Breast epithelium (tissue), 4 donors: ENCODE measurements at regions not wholly inside any gene's neighbourhood (a gene's known extent, or its start where the extent isn't known, plus 50 kb on each side); places are given as distances from the start of the nearest gene placed in this dataset.

Source experiments
- DNase-seq, 2 donors: peaks; one replicate each; pipeline ENCODE4 v3.0.0-alpha.2; 2019; ENCODE audit warnings: low spot score in 2 of 2
- H3K27ac ChIP-seq, 2 donors: fragments of 200-600 bp; sonication (generic) in 1 of 2; one replicate each; pipeline ENCODE4 v1.5.1; 2016 to 2019; ENCODE audit warnings: mild to moderate bottlenecking in 1 of 2
- H3K27me3 ChIP-seq, 2 donors: fragments of 200-600 bp; sonication (generic) in 1 of 2; one replicate each; pipeline versions ENCODE4 v1.5.1 to v1.6.0; 2017 to 2019; ENCODE audit warnings: control low read depth in 1 of 2, mild to moderate bottlenecking in 1 of 2
- H3K36me3 ChIP-seq: fragments of 200-600 bp; one replicate; pipeline ENCODE4 v1.5.1; 2019
- H3K4me1 ChIP-seq, 2 donors: fragments of 200-600 bp; sonication (generic); one replicate each; pipeline ENCODE4 v1.5.1; 2016 to 2019; ENCODE audit warnings: control low read depth in 1 of 2
- H3K4me3 ChIP-seq, 3 donors: fragments of 200-600 bp; sonication (generic); 1 replicate in 2 of 3; 2 replicates in 1 of 3; pipeline ENCODE4 v1.5.1; 2016 to 2019; ENCODE audit warnings: mild to moderate bottlenecking in 3 of 3, moderate library complexity in 2 of 3
- H3K9me3 ChIP-seq, 2 donors: fragments of 200-600 bp; sonication (generic) in 1 of 2; one replicate each; pipeline ENCODE4 v1.5.1; 2016 to 2019; ENCODE audit warnings: control low read depth in 1 of 2
- POLR2A ChIP-seq: fragments of 450-650 bp; IDR thresholded peaks from one replicate; pipeline ENCODE4 v1.6.1; 2016; ENCODE audit warnings: antibody characterized with exemption, mild to moderate bottlenecking, moderate library complexity
- POLR2AphosphoS5 ChIP-seq, 3 donors: sonication (generic); formaldehyde crosslinking; IDR thresholded peaks; one replicate each; pipeline ENCODE4 v1.6.1; 2017; ENCODE audit warnings: antibody characterized with exemption in 3 of 3
- intact Hi-C: fragments of 100-400 bp; cut with DNase I; formaldehyde crosslinking; loops from one replicate; pipeline ENCODE4 v1.15.1; 2023; ENCODE audit warnings: low total_unique reads
- TF ChIP-seq, protein P1 (sequence below), 3 donors: fragments of 450-650 bp; IDR thresholded peaks; one replicate each; pipeline ENCODE4 v1.5.1; 2016 to 2017; ENCODE audit warnings: antibody characterized with exemption in 3 of 3, mild to moderate bottlenecking in 3 of 3, moderate library complexity in 3 of 3

DNA sequence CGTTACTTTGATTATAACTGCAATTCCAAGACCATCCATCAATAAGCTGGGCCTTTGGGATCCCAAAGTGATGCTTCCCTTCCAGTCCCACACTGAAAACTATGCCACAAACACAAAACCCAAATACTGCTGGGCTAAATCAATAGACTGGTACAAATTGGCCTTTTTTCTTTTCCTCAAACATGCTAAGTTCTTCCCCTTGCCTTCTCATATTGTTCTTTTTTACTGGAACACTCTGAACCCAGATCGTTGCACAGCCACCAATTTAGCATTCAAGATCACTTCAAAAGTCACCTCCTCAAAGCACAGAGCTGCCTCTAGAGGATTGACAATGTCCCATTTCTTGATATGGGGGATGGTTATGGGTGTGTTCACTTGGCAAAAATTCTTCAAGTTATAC is 66.0 kb downstream of the ACTL7B start:
- TF ChIP-seq POLR2A (no peak), POLR2AphosphoS5 (IDR thresholded peaks at IDR 0.05) (no peak)
- TF ChIP-seq, protein P1, sequence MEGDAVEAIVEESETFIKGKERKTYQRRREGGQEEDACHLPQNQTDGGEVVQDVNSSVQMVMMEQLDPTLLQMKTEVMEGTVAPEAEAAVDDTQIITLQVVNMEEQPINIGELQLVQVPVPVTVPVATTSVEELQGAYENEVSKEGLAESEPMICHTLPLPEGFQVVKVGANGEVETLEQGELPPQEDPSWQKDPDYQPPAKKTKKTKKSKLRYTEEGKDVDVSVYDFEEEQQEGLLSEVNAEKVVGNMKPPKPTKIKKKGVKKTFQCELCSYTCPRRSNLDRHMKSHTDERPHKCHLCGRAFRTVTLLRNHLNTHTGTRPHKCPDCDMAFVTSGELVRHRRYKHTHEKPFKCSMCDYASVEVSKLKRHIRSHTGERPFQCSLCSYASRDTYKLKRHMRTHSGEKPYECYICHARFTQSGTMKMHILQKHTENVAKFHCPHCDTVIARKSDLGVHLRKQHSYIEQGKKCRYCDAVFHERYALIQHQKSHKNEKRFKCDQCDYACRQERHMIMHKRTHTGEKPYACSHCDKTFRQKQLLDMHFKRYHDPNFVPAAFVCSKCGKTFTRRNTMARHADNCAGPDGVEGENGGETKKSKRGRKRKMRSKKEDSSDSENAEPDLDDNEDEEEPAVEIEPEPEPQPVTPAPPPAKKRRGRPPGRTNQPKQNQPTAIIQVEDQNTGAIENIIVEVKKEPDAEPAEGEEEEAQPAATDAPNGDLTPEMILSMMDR (IDR thresholded peaks at IDR 0.05): no peak
- no peaks in the 10 kb centered on the region for H3K36me3 ChIP-seq
- H3K27ac ChIP-seq: no peak overlapping the region
- intact Hi-C loops: no loop called here
- peaks cover 15 to 22% of the 10 kb centered on the region in 2 donors for H3K9me3 ChIP-seq
- H3K4me3 ChIP-seq: no peak overlapping the region
- DNase-seq: no peak
- H3K27me3 ChIP-seq: no peaks in the 10 kb centered on the region
- no peaks in the 10 kb centered on the region for H3K4me1 ChIP-seq

DNA sequence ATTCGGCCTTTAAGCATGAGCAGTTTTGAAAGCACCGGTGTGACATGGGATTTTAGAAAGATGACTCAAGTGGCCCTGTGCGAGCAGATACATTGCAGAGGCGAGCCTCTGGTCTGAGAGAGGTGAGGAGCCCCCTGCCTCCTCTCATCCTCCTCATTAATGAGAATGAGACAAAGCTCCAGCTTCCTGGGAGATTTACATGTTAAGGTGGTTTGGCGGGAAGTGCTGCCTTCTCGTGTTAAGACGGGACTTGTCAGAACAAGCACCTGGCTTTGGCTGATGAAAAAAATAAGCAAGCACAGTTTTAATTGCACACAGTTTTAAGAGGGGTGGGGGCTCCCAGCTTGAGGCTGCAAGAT is 68.1 kb downstream of the ACTL7B start:
- Histone ChIP-seq H3K9me3 (peaks cover 8 to 11% of the 10 kb centered on the region in 2 donors), H3K4me3 (no peak overlapping the region), H3K27me3 (no peaks in the 10 kb centered on the region), H3K27ac (no peak overlapping the region), H3K4me1 (no peaks in the 10 kb centered on the region), H3K36me3 (no peaks in the 10 kb centered on the region)
- intact Hi-C loops: no loop called here
- TF ChIP-seq POLR2A: no peak
- TF ChIP-seq, protein P1 (IDR thresholded peaks at IDR 0.05): no peak
- TF ChIP-seq POLR2AphosphoS5 (IDR thresholded peaks at IDR 0.05): no peak
- no peak for DNase-seq

DNA sequence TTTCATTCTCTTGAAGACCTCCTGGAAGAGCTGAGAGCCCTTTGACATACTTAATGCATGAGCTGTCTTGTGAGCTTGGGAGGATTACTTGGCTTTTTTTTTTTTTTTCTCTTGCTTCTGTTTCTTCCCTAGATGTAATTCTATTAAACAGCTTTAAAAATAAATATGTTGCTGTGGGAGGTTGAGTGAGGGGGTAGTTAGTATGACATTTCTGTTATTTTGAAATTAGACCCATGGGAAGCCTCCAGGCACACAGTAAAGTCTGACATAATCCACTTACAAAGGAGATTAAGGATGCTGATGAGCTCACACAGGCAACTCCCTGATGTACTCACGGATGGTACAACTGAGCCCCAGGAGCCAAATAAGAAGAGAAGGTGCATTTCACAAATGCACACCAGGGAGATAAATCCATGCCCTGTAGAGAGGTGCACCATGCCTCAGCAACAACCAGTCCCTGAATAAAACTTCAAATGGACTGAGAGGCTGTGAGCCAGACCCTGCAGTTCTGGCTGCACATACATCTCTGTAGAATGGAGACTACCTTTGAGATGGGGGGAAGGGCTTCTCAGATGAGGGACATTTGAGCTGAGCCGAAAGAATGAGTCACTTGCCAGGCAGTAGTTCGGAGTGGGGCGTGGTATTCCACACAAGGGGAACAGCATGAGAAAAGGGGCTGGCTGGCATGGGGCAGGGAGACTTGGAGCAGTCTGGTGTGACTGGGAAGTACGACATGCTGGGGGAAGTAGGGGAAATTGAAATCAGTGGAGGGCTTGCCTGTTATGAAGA is 68.7 kb downstream of the ACTL7B start:
- Histone ChIP-seq H3K36me3 (no peaks in the 10 kb centered on the region), H3K27me3 (no peaks in the 10 kb centered on the region), H3K4me3 (no peak overlapping the region), H3K27ac (no peak overlapping the region), H3K9me3 (peaks cover 2 to 5% of the 10 kb centered on the region in 2 donors), H3K4me1 (no peaks in the 10 kb centered on the region)
- DNase-seq: no peak
- TF ChIP-seq POLR2A (no peak), POLR2AphosphoS5 (IDR thresholded peaks at IDR 0.05) (no peak)
- TF ChIP-seq, protein P1 (IDR thresholded peaks at IDR 0.05): no peak
- intact Hi-C loops: no loop called here

DNA sequence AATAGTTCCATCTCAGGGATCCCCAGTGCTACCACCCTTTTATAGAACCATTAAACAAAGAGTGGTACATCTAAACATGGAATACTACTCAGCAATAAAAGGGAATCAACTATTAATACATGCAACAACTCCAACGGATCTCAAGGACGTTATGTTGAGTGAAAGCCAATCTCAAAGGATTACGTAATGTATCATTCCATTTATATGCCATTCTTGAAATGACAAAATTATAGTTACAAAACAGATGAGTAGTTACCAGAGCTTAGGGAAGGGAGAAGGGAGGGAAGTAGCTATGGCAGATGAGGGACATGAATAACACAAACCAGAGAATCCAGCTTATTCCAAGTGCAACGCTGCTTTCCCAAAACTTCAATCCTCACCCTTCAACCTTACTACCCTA is 69.5 kb downstream of the ACTL7B start:
- Histone ChIP-seq H3K27ac (no peak overlapping the region), H3K4me3 (no peak overlapping the region), H3K9me3 (no peaks in the 10 kb centered on the region), H3K36me3 (no peaks in the 10 kb centered on the region), H3K4me1 (no peaks in the 10 kb centered on the region), H3K27me3 (no peaks in the 10 kb centered on the region)
- DNase-seq: no peak
- intact Hi-C loops: no loop called here
- TF ChIP-seq POLR2AphosphoS5 (IDR thresholded peaks at IDR 0.05) (no peak), POLR2A (no peak)
- TF ChIP-seq, protein P1 (IDR thresholded peaks at IDR 0.05): no peak

DNA sequence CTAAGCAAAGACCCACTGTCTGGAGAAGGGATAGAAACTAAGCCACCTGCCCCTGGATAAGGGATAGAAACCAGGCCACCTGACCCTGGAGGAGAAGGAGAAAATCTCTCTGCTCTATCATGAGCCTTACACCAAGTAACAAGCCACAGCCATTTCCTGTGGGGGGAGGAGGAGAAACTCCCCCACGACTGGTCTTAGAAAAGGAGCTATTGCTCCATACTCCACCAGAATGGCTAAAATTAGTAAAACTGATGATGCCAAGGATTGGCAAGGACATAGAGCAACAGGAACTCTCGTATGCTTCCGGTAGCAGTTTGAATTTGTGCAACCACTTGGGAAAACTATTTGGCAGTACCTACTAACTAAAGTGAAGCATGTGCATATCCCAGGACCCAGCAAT is 70.8 kb downstream of the ACTL7B start:
- intact Hi-C loops: loop anchor here (2.0 kb wide), 1 partner anchor 14 kb away; no protein-coding TSS in a partner anchor
- H3K36me3 ChIP-seq: no peaks in the 10 kb centered on the region
- TF ChIP-seq, protein P1 (IDR thresholded peaks at IDR 0.05): no peak
- TF ChIP-seq POLR2AphosphoS5 (IDR thresholded peaks at IDR 0.05) (no peak), POLR2A (no peak)
- H3K4me1 ChIP-seq: no peaks in the 10 kb centered on the region
- H3K27ac ChIP-seq: no peak overlapping the region
- no peak overlapping the region for H3K4me3 ChIP-seq
- DNase-seq: no peak
- H3K27me3 ChIP-seq: no peaks in the 10 kb centered on the region
- H3K9me3 ChIP-seq: no peaks in the 10 kb centered on the region
